Activated naive CD4-positive, alpha-beta T cell treated with anti-CD3 and anti-CD28 coated beads, Interleukin-2, amount 50 U/mL, for 24 hours (primary cell): ENCODE measurements at regions not wholly inside any gene's neighbourhood (a gene's known extent, or its start where the extent isn't known, plus 50 kb on each side); places are given as distances from the start of the nearest gene placed in this dataset.

Source experiments
- H3K27ac Mint-ChIP-seq: one replicate; pipeline ENCODE4 v1.8.0; 2021; ENCODE audit warnings: mild to moderate bottlenecking, mixed read lengths
- H3K27me3 Mint-ChIP-seq: one replicate; pipeline ENCODE4 v1.8.0; 2021; ENCODE audit warnings: mixed read lengths
- H3K36me3 Mint-ChIP-seq: one replicate; pipeline ENCODE4 v1.8.0; 2021; ENCODE audit warnings: mixed read lengths
- H3K4me1 Mint-ChIP-seq: one replicate; pipeline ENCODE4 v1.8.0; 2021; ENCODE audit warnings: mixed read lengths
- H3K4me3 Mint-ChIP-seq: one replicate; pipeline ENCODE4 v1.8.0; 2021; ENCODE audit warnings: mild to moderate bottlenecking, mixed read lengths
- H3K9me3 Mint-ChIP-seq: one replicate; pipeline ENCODE4 v1.8.0; 2021; ENCODE audit warnings: mixed read lengths

DNA sequence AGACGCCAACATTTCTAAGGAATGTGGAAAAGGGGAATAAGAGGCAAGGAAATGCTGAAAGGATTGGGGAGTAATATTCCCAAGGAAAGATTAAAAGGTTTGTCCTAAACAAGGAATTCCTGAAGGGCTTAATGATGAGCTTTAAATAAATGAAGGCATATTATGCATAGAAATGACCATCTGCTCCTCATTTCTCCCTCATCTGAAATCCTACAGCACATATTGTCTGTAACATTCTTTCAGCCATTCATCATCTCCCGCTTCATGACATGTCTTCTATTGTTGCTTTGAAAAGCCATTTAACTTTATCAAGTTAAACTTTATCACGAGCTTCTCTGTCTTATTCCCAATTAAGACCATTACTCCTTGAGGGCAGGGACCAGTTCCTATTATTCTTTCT, 608.7 kb upstream of the PLXNA2 start:
- no peak overlapping the region for H3K4me3 Mint-ChIP-seq
- no peak overlapping the region for H3K27ac Mint-ChIP-seq
- no peaks in the 10 kb centered on the region for H3K27me3 Mint-ChIP-seq
- H3K36me3 Mint-ChIP-seq: no peaks in the 10 kb centered on the region
- no peaks in the 10 kb centered on the region for H3K9me3 Mint-ChIP-seq
- no peaks in the 10 kb centered on the region for H3K4me1 Mint-ChIP-seq

DNA sequence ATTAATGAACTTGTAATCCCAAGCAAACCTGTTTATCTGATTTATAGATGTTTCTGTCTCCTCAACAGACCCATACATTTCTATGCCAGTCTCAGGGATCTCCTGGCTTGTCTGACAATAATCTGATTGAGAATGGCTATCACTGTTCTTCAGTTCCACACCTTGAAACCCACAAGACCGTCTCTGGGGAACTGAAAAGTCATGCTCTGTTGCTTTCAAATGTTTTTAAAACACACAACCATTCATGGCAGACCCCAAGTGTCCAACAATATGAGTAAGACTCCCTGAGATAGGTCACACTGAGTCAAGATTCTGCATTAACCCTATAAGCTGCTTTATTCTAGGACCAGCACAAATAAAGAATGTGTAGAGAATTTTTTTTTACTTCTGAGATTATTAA, 611.2 kb upstream of the PLXNA2 start:
- no peaks in the 10 kb centered on the region for H3K4me1 Mint-ChIP-seq

DNA sequence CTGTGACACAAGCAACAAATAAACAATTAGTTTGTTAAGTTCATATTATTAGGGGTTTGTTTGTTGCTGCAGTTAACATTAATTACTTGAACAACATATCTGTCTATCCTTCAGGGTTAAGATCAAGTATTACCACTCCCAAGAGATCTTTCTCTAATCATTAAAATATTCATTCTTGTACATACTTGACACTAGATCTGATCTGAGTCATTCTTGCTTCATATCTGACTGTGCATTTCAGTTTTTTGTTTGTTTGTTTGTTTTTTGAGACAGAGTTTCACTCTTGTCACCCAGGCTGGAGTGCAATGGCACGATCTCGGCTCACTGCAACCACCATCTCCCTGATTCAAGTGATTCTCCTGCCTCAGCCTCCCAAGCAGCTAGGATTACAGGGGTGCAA, 613.3 kb upstream of the PLXNA2 start:
- Mint-ChIP-seq H3K27ac (no peak overlapping the region), H3K4me1 (no peaks in the 10 kb centered on the region), H3K27me3 (peaks cover 2% of the 10 kb centered on the region), H3K36me3 (no peaks in the 10 kb centered on the region), H3K9me3 (no peaks in the 10 kb centered on the region), H3K4me3 (no peak overlapping the region)

More for the DNA sequence above, 611.2 kb upstream of the PLXNA2 start:
- peaks cover 2% of the 10 kb centered on the region for H3K27me3 Mint-ChIP-seq
- H3K36me3 Mint-ChIP-seq: no peaks in the 10 kb centered on the region
- no peak overlapping the region for H3K4me3 Mint-ChIP-seq
- H3K27ac Mint-ChIP-seq: no peak overlapping the region
- H3K9me3 Mint-ChIP-seq: no peaks in the 10 kb centered on the region

DNA sequence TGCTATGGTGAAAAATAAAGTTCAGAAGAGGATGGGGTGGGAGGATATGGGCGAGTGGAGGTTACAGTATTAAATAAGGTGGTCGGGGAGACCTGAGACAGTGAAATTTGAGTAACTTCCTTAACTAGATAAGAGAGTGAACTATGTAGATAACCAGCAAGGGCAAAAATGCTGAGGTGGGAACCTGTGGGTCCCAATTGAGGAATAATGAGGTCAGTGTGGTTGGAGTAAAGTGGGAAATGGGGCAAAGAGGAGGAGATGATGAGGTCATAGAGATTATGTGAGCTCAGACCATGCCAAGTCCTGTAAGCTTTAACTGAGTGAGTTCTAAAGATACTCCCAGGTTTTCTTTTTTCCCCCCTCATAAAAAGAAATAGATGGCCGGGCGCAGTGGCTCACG, 614.6 kb upstream of the PLXNA2 start:
- Mint-ChIP-seq H3K9me3 (no peaks in the 10 kb centered on the region), H3K4me3 (no peak overlapping the region), H3K27me3 (peaks cover 2% of the 10 kb centered on the region), H3K27ac (no peak overlapping the region), H3K4me1 (no peaks in the 10 kb centered on the region), H3K36me3 (no peaks in the 10 kb centered on the region)

DNA sequence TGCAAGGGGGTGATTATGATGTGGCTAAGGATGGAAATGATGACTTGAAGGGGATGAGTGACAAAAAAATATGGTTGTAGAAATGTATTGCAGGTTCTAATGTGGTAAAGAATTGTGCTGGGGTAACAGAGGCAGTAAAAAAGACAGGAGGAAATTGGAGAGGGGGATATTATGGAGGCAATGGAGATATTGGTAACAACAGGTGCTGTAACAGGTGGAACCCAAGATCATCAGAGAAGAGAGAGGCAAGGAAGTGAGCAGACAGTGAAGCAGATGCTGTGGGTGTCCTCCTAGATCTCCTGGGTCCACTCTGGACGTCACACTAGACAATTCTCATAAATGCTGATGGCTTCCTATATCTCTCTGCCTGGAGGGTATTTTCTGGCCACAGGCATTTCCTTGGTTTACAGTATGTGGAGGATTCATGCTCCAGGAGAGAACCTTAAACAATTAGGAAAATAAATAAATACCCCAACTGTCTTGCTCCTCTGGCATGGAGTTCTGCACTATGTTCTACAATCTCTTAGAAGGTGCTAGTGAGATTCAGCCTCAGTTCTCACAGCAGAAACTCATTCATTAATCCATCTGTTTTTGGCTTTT, 620.3 kb upstream of the PLXNA2 start:
- no peaks in the 10 kb centered on the region for H3K9me3 Mint-ChIP-seq
- no peaks in the 10 kb centered on the region for H3K36me3 Mint-ChIP-seq
- H3K4me3 Mint-ChIP-seq: no peak overlapping the region
- H3K27ac Mint-ChIP-seq: no peak overlapping the region
- no peaks in the 10 kb centered on the region for H3K4me1 Mint-ChIP-seq
- no peaks in the 10 kb centered on the region for H3K27me3 Mint-ChIP-seq

DNA sequence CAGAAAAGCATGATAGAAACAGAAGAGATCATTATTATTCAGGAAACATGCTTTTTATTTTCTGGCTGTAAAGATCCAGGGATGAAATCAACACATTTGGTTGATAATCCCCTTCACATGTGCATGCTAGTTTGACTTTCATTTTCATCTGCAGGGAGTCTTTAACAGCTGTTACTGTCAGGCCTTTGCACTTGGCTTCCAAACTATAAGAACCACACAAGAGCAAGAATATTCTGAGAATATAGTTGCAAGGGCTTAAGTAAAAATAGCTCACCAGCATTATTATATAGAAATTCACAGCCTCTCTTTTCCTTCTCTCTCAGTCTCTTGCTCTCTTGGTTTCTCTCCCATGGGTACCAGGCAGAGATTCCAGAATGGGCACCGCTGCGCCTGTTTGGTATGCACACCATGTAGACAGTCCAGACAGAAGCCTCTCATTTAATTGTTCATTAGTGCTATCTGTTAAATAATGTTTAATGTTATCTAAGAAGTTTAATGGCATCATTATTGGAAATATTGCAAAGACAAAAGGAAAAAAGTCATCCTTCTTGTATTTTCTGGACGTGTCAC, 622.3 kb upstream of the PLXNA2 start:
- Mint-ChIP-seq H3K36me3 (no peaks in the 10 kb centered on the region), H3K27me3 (no peaks in the 10 kb centered on the region), H3K9me3 (no peaks in the 10 kb centered on the region), H3K4me1 (no peaks in the 10 kb centered on the region), H3K27ac (no peak overlapping the region), H3K4me3 (no peak overlapping the region)

DNA sequence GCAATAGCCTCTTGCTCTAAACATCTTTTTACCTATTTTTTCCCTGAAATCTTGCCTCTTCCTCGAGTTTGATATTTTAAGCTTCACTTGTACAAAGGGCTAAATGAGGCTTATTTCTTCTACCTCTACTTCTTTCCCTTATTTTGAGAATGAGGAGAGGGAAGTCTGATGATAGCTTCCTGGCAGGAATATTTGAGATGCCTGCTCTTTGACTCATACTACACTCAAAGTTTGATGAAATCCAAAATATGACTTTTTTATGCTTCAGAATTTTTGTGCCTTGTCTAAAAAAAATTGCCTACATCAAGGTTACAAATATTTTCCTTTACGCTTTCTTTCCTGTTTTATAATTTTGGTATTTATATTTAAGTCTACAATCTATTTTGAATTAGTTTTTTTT, 624.4 kb upstream of the PLXNA2 start:
- Mint-ChIP-seq H3K27me3 (no peaks in the 10 kb centered on the region), H3K9me3 (peaks cover 5% of the 10 kb centered on the region), H3K36me3 (no peaks in the 10 kb centered on the region), H3K4me3 (no peak overlapping the region), H3K4me1 (no peaks in the 10 kb centered on the region), H3K27ac (no peak overlapping the region)

DNA sequence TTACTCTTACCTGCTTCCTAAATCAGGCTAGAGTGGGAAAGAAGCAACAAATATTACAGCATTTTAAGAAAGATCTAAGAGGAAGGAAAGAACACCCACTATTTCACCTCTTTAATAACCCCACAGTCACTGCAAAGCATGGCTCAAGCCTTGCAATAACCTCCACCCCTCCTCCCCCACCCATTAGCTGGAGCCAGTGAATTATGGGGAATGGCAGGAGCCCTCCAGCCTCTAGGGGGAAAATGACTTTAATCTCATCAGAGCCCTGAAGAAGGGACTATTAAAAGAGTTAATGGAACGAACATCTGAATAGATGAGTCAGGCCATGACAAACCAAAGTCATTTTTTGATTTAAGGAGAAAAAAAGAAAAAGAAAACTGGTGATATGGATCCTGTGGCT, 630.7 kb upstream of the PLXNA2 start:
- Mint-ChIP-seq H3K36me3 (no peaks in the 10 kb centered on the region), H3K4me3 (no peak overlapping the region), H3K27ac (no peak overlapping the region), H3K9me3 (peaks cover 10% of the 10 kb centered on the region), H3K4me1 (no peaks in the 10 kb centered on the region), H3K27me3 (peaks cover 6% of the 10 kb centered on the region)

DNA sequence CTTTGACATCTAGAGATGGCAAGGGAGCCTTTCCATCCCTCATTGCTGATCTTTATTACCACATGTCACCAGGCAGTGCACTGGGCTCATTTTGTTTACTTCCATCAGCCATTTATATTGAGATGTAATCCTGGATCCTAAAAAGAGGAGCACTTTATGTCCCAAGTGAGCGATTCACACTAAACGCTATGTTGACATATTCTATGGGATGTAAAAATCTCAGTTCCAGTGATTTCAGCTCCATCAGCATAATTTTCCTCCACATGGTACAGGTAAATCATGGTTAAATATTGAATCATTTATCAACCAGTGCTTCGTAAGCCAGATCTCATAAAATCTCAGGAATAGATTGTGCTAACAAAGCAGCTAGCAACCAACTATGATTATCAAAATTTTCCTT, 634.8 kb upstream of the PLXNA2 start:
- peaks cover under 1% of the 10 kb centered on the region for H3K9me3 Mint-ChIP-seq
- no peaks in the 10 kb centered on the region for H3K4me1 Mint-ChIP-seq
- H3K36me3 Mint-ChIP-seq: no peaks in the 10 kb centered on the region
- H3K27ac Mint-ChIP-seq: no peak overlapping the region
- H3K4me3 Mint-ChIP-seq: no peak overlapping the region
- H3K27me3 Mint-ChIP-seq: peaks cover 5% of the 10 kb centered on the region

DNA sequence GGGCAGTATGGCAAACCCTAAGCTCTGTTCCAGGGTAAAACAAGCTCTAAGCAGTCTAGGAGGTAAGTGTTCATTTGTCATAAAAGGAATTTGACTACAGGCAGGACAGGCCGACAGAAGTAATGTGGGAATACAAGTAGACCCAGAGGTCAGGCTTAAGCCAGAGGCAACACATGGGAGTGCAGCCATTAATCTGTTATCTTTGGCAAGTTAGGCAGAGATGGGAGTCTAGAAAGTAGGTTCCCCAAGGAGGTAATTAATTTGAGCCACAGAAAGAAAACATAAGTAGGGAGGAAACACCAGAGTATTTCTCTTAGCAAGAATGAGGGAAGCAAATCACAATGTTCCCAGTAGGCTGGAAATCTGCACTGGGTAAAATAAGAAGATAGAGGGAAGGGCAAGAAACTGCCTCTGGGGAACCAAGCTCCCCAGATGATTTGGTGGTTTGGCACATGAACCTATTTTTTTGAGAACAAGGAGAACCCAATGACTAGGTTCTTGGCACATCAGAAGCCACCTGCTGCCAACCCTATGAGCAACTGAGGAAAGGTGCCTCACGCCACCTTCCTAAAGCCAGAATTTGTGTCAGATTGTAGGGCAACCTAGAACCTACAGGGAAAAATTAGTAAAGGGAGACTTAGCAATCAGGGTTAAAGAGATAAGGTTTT, 636.4 kb upstream of the PLXNA2 start:
- H3K27ac Mint-ChIP-seq: no peak overlapping the region
- H3K36me3 Mint-ChIP-seq: no peaks in the 10 kb centered on the region
- H3K27me3 Mint-ChIP-seq: peaks cover 2% of the 10 kb centered on the region
- no peak overlapping the region for H3K4me3 Mint-ChIP-seq
- no peaks in the 10 kb centered on the region for H3K4me1 Mint-ChIP-seq
- no peaks in the 10 kb centered on the region for H3K9me3 Mint-ChIP-seq

DNA sequence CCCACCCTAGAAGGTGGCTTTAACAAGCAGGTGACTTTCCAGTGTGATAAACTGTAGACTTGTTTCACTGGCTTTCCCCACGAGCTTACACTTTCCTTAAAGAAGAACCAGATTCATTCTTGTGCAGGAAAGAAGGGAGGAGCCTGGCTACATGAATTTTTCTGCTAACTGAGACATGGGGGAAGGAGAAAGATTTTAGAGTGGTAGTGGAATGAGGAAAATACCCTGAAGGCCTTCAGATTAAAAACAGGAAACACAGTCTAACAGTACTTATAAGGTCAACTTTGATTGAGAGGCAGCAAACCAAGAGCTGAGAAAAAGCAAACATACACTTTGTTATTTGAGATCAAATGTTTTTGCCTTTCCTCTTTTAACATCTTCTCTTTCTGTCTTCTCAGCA, 640.9 kb upstream of the PLXNA2 start:
- H3K9me3 Mint-ChIP-seq: no peaks in the 10 kb centered on the region
- H3K27ac Mint-ChIP-seq: no peak overlapping the region
- no peaks in the 10 kb centered on the region for H3K4me1 Mint-ChIP-seq
- H3K36me3 Mint-ChIP-seq: no peaks in the 10 kb centered on the region
- H3K4me3 Mint-ChIP-seq: no peak overlapping the region
- H3K27me3 Mint-ChIP-seq: no peaks in the 10 kb centered on the region

DNA sequence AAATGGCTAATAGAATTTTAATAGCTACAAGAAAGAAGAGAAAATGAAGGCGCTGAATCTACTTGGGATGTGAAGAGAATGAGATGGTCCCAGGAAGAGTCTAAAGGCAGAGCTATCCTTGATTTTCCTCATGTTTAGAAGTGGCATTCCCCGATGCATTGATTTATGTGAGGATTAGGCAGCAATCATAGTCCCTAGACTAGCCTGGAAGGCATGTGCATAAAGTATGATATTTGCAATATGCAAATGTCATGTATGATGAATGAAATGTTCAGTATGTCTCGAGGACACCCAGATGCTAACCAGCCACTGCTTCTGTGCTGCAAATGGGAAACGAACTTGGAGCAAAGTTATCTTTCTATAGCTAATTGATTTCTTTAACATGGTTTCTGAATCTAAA, 641.5 kb upstream of the PLXNA2 start:
- H3K9me3 Mint-ChIP-seq: no peaks in the 10 kb centered on the region
- no peaks in the 10 kb centered on the region for H3K4me1 Mint-ChIP-seq
- no peak overlapping the region for H3K27ac Mint-ChIP-seq
- no peaks in the 10 kb centered on the region for H3K36me3 Mint-ChIP-seq
- H3K27me3 Mint-ChIP-seq: no peaks in the 10 kb centered on the region
- H3K4me3 Mint-ChIP-seq: no peak overlapping the region

DNA sequence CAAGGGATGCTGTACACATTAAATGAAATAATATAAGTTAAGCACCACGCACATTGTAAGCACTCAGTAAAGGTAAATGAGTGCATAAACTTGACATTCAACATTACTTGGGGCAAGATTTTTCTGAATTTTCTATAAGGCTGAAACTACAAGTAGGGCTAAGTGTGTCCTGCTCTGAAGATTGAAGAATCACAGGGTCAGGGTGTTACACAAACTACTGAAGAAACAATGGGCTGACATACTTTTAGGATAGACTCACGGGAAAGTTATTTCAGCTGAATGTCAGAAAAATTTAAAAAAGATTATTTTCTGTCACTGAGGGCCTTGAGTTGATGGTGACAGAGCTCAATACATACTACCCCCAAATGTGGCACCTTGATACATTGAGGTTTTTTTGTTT, 644.2 kb upstream of the PLXNA2 start:
- Mint-ChIP-seq H3K27ac (no peak overlapping the region), H3K4me1 (no peaks in the 10 kb centered on the region), H3K36me3 (no peaks in the 10 kb centered on the region), H3K9me3 (no peaks in the 10 kb centered on the region), H3K27me3 (no peaks in the 10 kb centered on the region), H3K4me3 (no peak overlapping the region)

DNA sequence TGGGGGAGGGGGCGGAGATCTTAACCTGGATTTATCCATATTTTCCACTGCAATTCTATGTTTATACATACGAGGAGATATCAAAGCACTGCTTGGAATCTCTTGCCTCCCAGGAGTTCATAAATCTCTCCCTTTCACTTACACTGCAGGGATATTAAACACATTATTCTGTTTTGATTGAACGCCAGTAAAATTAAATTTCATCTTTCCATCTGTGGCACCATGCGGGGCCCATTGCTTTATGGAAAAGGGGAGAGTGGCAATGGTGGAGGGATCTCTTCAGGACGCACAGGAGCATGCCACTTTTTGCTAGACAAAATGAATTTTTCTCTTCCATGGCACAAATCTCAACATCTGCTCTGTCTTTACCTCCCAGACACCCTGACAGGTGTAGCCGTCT, 648.0 kb upstream of the PLXNA2 start:
- Mint-ChIP-seq H3K36me3 (no peaks in the 10 kb centered on the region), H3K4me3 (no peak overlapping the region), H3K27ac (no peak overlapping the region), H3K27me3 (peaks cover 1% of the 10 kb centered on the region), H3K4me1 (no peaks in the 10 kb centered on the region), H3K9me3 (peaks cover 8% of the 10 kb centered on the region)

DNA sequence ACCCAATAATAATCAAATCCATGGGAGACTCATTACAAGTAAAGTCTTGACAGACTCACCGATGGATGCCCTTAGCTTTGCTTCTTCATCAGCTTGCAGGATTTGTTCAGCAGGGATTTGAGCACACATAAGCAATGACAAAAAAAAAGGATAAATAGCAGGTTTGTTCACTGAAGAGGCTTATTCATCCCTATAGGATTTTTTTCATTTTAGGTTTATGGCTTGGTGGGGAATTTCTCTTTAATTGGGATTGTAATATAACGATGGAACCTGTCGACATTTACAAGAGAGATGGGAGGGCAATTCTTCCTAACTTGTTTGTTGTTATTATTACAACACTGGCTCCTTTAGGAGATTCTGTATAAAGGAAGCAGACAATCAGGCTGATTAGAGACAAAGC, 649.1 kb upstream of the PLXNA2 start:
- peaks cover 1% of the 10 kb centered on the region for H3K27me3 Mint-ChIP-seq
- no peak overlapping the region for H3K4me3 Mint-ChIP-seq
- H3K36me3 Mint-ChIP-seq: no peaks in the 10 kb centered on the region
- peaks cover 8% of the 10 kb centered on the region for H3K9me3 Mint-ChIP-seq
- no peak overlapping the region for H3K27ac Mint-ChIP-seq
- no peaks in the 10 kb centered on the region for H3K4me1 Mint-ChIP-seq

DNA sequence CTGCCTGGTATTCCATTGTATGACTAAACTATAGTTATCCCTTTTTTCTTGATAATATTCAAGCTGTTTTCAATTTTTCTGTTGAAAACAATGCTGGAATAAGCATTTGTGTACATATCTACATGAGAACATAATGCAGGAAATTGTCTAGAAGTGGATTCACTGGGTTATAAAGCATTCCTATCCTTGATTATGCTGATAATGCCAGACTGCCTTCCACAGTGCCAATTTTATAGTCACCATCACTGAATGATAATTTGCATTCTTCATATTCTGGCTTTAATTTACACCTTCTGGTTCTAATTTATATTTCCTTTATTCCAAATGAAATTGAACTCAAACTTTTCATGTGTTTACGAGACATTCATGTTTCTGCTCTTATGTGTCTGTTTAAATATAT, 651.0 kb upstream of the PLXNA2 start:
- Mint-ChIP-seq H3K27ac (no peak overlapping the region), H3K9me3 (peaks cover 22% of the 10 kb centered on the region), H3K4me3 (no peak overlapping the region), H3K27me3 (peaks cover 5% of the 10 kb centered on the region), H3K36me3 (no peaks in the 10 kb centered on the region), H3K4me1 (no peaks in the 10 kb centered on the region)

DNA sequence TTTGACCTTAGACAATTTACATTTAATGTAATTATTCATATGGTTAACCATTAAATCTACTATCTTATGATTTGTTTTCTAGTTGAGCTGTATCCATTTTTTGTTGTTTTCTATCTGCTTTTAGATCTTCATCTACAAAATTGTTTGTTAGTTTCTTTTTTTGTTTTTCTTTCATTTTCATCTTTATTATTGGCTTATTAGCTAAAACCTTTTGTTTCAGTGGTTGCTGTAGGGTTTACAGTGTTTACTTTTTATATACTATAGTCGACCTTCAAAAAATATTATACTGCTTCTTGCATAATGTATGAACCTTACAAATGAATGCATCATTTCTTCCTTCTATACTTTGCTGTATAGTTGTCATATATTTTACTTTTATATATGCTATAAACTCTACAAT, 651.6 kb upstream of the PLXNA2 start:
- Mint-ChIP-seq H3K9me3 (peaks cover 22% of the 10 kb centered on the region), H3K4me1 (no peaks in the 10 kb centered on the region)

More for the DNA sequence above, 651.6 kb upstream of the PLXNA2 start:
- Mint-ChIP-seq H3K27ac (no peak overlapping the region), H3K27me3 (peaks cover 5% of the 10 kb centered on the region), H3K4me3 (no peak overlapping the region), H3K36me3 (no peaks in the 10 kb centered on the region)
